ENCODE measurements at regions not wholly inside any gene's neighbourhood (a gene's known extent, or its start where the extent isn't known, plus 50 kb on each side); places are given as distances from the start of the nearest gene placed in this dataset.

- TF ChIP-seq GATA3 (IDR thresholded peaks at IDR 0.05; ENCODE audit: low read depth, low read length) (no peak), GATA2 (IDR thresholded peaks at IDR 0.05; ENCODE audit: low read depth, low read length) (no peak)
These were observed 645.0 kb downstream of the PCDH7 start for GRCh38 chr4:31365006-31365690.

Measured in SH-SY5Y (cell line).